Neural progenitor cell (in vitro differentiated cells): ENCODE measurements at regions not wholly inside any gene's neighbourhood (a gene's known extent, or its start where the extent isn't known, plus 50 kb on each side); places are given as distances from the start of the nearest gene placed in this dataset.

Source experiments
- DNase-seq: peaks from one replicate; pipeline ENCODE4 v3.0.0-alpha.2; 2016; ENCODE audit warnings: low spot score
- H2AFZ ChIP-seq: fragments of 200-600 bp; sonication (generic); replicated peaks from 2 replicates; pipeline ENCODE4 v1.6.1; 2016; ENCODE audit warnings: antibody characterized with exemption
- H3F3A ChIP-seq: fragments of 200-600 bp; sonication (generic); 2 replicates; pipeline ENCODE4 v1.6.1; 2016; ENCODE audit warnings: antibody characterized with exemption, low read depth
- H3K27ac ChIP-seq: fragments of 200-600 bp; sonication (generic); 2 replicates; pipeline ENCODE4 v1.5.1; 2016; ENCODE audit warnings: mild to moderate bottlenecking
- H3K27me3 ChIP-seq: fragments of 200-600 bp; sonication (generic); 2 replicates; pipeline ENCODE4 v1.6.1; 2016; ENCODE audit warnings: mild to moderate bottlenecking, moderate library complexity
- H3K36me3 ChIP-seq: fragments of 200-600 bp; sonication (generic); 2 replicates; pipeline ENCODE4 v1.5.1; 2016
- H3K4me1 ChIP-seq: fragments of 200-600 bp; sonication (generic); 2 replicates; pipeline ENCODE4 v1.6.1; 2016; ENCODE audit warnings: mixed run types
- H3K4me2 ChIP-seq: fragments of 200-600 bp; sonication (generic); 2 replicates; pipeline ENCODE4 v1.6.1; 2016
- H3K4me3 ChIP-seq: fragments of 200-600 bp; sonication (generic); 2 replicates; pipeline ENCODE4 v1.5.1; 2016
- H3K79me2 ChIP-seq: fragments of 200-600 bp; sonication (generic); 2 replicates; pipeline ENCODE4 v1.6.1; 2016; ENCODE audit warnings: low read depth
- H3K9ac ChIP-seq: fragments of 200-600 bp; sonication (generic); 2 replicates; pipeline ENCODE4 v1.6.1; 2016
- H3K9me3 ChIP-seq: fragments of 200-600 bp; sonication (generic); 2 replicates; pipeline ENCODE4 v1.5.1; 2016; ENCODE audit warnings: low read depth
- H4K20me1 ChIP-seq: fragments of 200-600 bp; sonication (generic); 2 replicates; pipeline ENCODE4 v1.6.1; 2016; ENCODE audit warnings: low read depth
- H3K27ac Mint-ChIP-seq: 3 replicates; pipeline ENCODE4 v1.8.0; 2021; ENCODE audit warnings: mixed read lengths
- H3K27me3 Mint-ChIP-seq: 2 replicates; pipeline ENCODE4 v1.8.0; 2022; ENCODE audit warnings: low read depth, mild to moderate bottlenecking, inconsistent platforms, moderate library complexity, mixed read lengths; ENCODE audit not compliant: insufficient read depth
- H3K36me3 Mint-ChIP-seq: 3 replicates; pipeline ENCODE4 v1.8.0; 2021; ENCODE audit warnings: mixed read lengths
- H3K4me1 Mint-ChIP-seq: 3 replicates; pipeline ENCODE4 v1.8.0; 2021; ENCODE audit warnings: mixed read lengths
- H3K4me3 Mint-ChIP-seq: 3 replicates; pipeline ENCODE4 v1.8.0; 2021; ENCODE audit warnings: mild to moderate bottlenecking, moderate library complexity, mixed read lengths
- H3K9me3 Mint-ChIP-seq: 3 replicates; pipeline ENCODE4 v1.8.0; 2020; ENCODE audit warnings: mixed read lengths
- CTCF ChIP-seq: fragments of 200-600 bp; sonication (generic); IDR thresholded peaks from 2 replicates; pipeline ENCODE4 v1.5.1; 2017; ENCODE audit warnings: antibody characterized with exemption, mild to moderate bottlenecking
- EZH2 ChIP-seq: fragments of 200-600 bp; sonication (generic); IDR thresholded peaks from 2 replicates; pipeline ENCODE4 v1.6.1; 2017; ENCODE audit warnings: antibody characterized with exemption, mild to moderate bottlenecking, moderate library complexity
- EZH2phosphoT487 ChIP-seq: fragments of 200-600 bp; sonication (generic); IDR thresholded peaks from 2 replicates; pipeline ENCODE4 v1.6.1; 2017; ENCODE audit warnings: antibody characterized with exemption

GRCh38 chr10:121266370-121266769, 331.9 kb downstream of the FGFR2 start:
- no peak overlapping the region for H3K4me3 ChIP-seq
- peaks cover 12% of the 10 kb centered on the region for H3K4me1 ChIP-seq
- no peak overlapping the region for H3K4me2 ChIP-seq
- H3F3A ChIP-seq, result no peaks in the 10 kb centered on the region
- Mint-ChIP-seq H3K27ac (no peak overlapping the region), H3K4me3 (no peak overlapping the region), H3K27me3 (peaks cover 3% of the 10 kb centered on the region), H3K4me1 (peaks cover 13% of the 10 kb centered on the region), H3K9me3 (no peaks in the 10 kb centered on the region), H3K36me3 (no peaks in the 10 kb centered on the region)
- no peaks in the 10 kb centered on the region for H3K79me2 ChIP-seq
- no peak overlapping the region for H3K27ac ChIP-seq
- H3K27me3 ChIP-seq, result no peaks in the 10 kb centered on the region
- no peaks in the 10 kb centered on the region for H4K20me1 ChIP-seq
- no peaks in the 10 kb centered on the region for H3K36me3 ChIP-seq
- H3K9ac ChIP-seq, result no peak overlapping the region
- no peak for DNase-seq
- TF ChIP-seq CTCF (no peak), EZH2 (no peak), EZH2phosphoT487 (no peak)
- no peaks in the 10 kb centered on the region for H3K9me3 ChIP-seq
- H2AFZ ChIP-seq, result no peak overlapping the region

- Histone ChIP-seq H2AFZ (no peak overlapping the region), H3K27ac (no peak overlapping the region), H3K4me1 (peaks cover 12% of the 10 kb centered on the region), H3K9ac (no peak overlapping the region), H3K27me3 (no peaks in the 10 kb centered on the region), H3K4me2 (no peak overlapping the region), H3F3A (no peaks in the 10 kb centered on the region), H3K4me3 (no peak overlapping the region), H3K9me3 (no peaks in the 10 kb centered on the region), H4K20me1 (no peaks in the 10 kb centered on the region), H3K79me2 (no peaks in the 10 kb centered on the region), H3K36me3 (no peaks in the 10 kb centered on the region)
- Mint-ChIP-seq H3K4me3 (no peak overlapping the region), H3K4me1 (peaks cover 13% of the 10 kb centered on the region), H3K27ac (no peak overlapping the region), H3K36me3 (no peaks in the 10 kb centered on the region), H3K27me3 (peaks cover 2% of the 10 kb centered on the region), H3K9me3 (no peaks in the 10 kb centered on the region)
- TF ChIP-seq EZH2phosphoT487, result no peak
- TF ChIP-seq EZH2, result no peak
- no peak for TF ChIP-seq CTCF
- no peak for DNase-seq
These were observed 330.8 kb downstream of the FGFR2 start for GRCh38 chr10:121267236-121268003.

GRCh38 chr10:121268363-121268762, 329.9 kb downstream of the FGFR2 start:
- no peak overlapping the region for H3K27ac ChIP-seq
- H3K4me2 ChIP-seq, result no peak overlapping the region
- H3K27me3 Mint-ChIP-seq, result peaks cover 3% of the 10 kb centered on the region
- no peaks in the 10 kb centered on the region for H3F3A ChIP-seq
- H3K9ac ChIP-seq, result no peak overlapping the region
- no peak for DNase-seq
- no peaks in the 10 kb centered on the region for H3K9me3 Mint-ChIP-seq
- no peaks in the 10 kb centered on the region for H3K36me3 ChIP-seq
- H2AFZ ChIP-seq, result no peak overlapping the region
- H3K4me1 Mint-ChIP-seq, result peaks cover 13% of the 10 kb centered on the region
- TF ChIP-seq CTCF (no peak), EZH2 (no peak), EZH2phosphoT487 (no peak)
- H3K4me3 ChIP-seq, result no peak overlapping the region
- no peaks in the 10 kb centered on the region for H3K9me3 ChIP-seq
- no peak overlapping the region for H3K27ac Mint-ChIP-seq
- H3K4me3 Mint-ChIP-seq, result no peak overlapping the region
- no peaks in the 10 kb centered on the region for H3K79me2 ChIP-seq
- no peaks in the 10 kb centered on the region for H3K27me3 ChIP-seq
- peaks cover 9% of the 10 kb centered on the region for H3K4me1 ChIP-seq
- H3K36me3 Mint-ChIP-seq, result no peaks in the 10 kb centered on the region
- no peaks in the 10 kb centered on the region for H4K20me1 ChIP-seq
